ENCODE measurements at regions not wholly inside any gene's neighbourhood (a gene's known extent, or its start where the extent isn't known, plus 50 kb on each side); places are given as distances from the start of the nearest gene placed in this dataset.

- TF ChIP-seq CTCF (conservative IDR thresholded peaks at IDR 0.05 in 1 of 2, IDR thresholded peaks at IDR 0.05 in 1 of 2; ENCODE audit: low read depth in 1 of 2, low read length in 2 of 2) (no peak), EZH2 (IDR thresholded peaks at IDR 0.05; ENCODE audit: low read length, missing control alignments) (no peak)
These were observed 667.2 kb downstream of the BRINP1 start for GRCh38 chr9:118701985-118702384.
